HG03354 (cell line): ENCODE measurements at regions not wholly inside any gene's neighbourhood (a gene's known extent, or its start where the extent isn't known, plus 50 kb on each side); places are given as distances from the start of the nearest gene placed in this dataset.

Source experiments
- ATAC-seq: cut with Tn5 transposase; IDR thresholded peaks from one replicate; pipeline ENCODE4 v1.9.1; 2021; ENCODE audit warnings: mild to moderate bottlenecking; ENCODE audit not compliant: unreplicated experiment, poor library complexity, severe bottlenecking

GRCh38 chr4:121449416-121449815, 68.6 kb upstream of the QRFPR start:
- no peak for ATAC-seq

- ATAC-seq = no peak
Observed at GRCh38 chr4:121448231-121448630, 67.4 kb upstream of the QRFPR start.

- no peak for ATAC-seq
Observed at GRCh38 chr4:121439669-121440068, 58.9 kb upstream of the QRFPR start.
